ENCODE measurements at regions not wholly inside any gene's neighbourhood (a gene's known extent, or its start where the extent isn't known, plus 50 kb on each side); places are given as distances from the start of the nearest gene placed in this dataset.

DNA sequence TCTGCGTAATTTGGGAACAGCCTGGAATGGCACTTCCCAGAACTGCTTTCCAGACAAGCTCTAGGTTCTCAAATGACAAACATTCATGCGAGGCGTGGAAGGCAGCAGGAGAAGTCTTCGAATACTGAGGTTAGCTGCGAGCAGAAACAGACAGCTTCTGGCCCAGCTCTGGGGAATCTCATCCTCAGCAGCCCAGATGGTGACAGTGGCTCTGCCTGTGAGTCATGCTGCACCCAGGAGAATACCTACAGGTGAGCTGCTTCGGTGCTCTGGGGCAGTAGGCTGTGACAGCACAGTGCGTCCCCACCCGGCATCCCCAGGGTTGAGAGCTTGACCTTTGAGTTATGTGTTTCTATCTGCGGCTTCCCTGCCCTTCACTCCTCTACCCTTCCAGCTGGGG lies 258.6 kb downstream of the KLF13 start:
- TF ChIP-seq, protein P1, sequence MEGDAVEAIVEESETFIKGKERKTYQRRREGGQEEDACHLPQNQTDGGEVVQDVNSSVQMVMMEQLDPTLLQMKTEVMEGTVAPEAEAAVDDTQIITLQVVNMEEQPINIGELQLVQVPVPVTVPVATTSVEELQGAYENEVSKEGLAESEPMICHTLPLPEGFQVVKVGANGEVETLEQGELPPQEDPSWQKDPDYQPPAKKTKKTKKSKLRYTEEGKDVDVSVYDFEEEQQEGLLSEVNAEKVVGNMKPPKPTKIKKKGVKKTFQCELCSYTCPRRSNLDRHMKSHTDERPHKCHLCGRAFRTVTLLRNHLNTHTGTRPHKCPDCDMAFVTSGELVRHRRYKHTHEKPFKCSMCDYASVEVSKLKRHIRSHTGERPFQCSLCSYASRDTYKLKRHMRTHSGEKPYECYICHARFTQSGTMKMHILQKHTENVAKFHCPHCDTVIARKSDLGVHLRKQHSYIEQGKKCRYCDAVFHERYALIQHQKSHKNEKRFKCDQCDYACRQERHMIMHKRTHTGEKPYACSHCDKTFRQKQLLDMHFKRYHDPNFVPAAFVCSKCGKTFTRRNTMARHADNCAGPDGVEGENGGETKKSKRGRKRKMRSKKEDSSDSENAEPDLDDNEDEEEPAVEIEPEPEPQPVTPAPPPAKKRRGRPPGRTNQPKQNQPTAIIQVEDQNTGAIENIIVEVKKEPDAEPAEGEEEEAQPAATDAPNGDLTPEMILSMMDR (IDR thresholded peaks at IDR 0.05; ENCODE audit: low read depth, low read length), result no peak
- no peak overlapping the region for H3K4me3 ChIP-seq (ENCODE audit: low read depth, low read length)

DNA sequence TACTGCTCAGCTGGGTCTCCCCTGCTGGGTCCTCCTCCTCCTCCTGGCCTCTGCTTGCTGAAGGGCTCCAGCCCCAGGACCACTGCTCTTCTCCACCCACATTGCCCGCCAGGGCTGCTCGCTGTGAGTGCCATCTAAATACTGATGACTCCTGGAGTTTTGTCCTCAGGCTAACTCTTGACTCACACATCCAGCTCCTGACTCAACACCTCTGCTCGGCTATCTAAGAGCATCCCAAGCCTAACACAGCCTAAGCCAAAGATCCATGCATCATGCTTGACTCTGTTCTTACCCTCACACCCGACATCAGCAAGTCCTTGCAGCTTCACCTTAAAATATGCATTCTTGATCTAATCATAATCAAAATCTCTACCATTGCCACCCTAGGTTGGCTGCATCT lies 260.2 kb downstream of the KLF13 start:
- TF ChIP-seq, protein P1 (IDR thresholded peaks at IDR 0.05; ENCODE audit: low read depth, low read length), result no peak
- no peak overlapping the region for H3K4me3 ChIP-seq (ENCODE audit: low read depth, low read length)

DNA sequence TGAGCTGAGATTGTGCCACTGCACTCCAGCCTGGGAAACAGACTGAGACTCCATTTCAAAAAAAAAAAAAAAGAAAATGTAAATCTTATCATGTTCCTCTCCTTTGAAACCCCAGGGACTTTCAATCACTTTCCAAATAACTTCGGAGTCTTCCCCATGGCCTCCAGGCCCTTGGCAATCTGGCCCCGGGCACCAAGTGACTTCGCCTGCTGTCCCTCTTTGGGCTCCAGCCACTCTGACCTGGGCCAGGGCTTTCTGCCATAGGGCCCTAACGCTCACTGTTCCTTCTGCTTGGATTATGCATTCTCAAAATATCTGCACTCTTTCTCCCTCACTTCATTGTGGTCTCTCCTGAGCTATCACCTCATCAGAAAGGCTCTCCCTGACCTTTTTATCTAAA lies 260.9 kb downstream of the KLF13 start:
- H3K4me3 ChIP-seq (ENCODE audit: low read depth, low read length), result no peak overlapping the region
- TF ChIP-seq, protein P1 (IDR thresholded peaks at IDR 0.05; ENCODE audit: low read depth, low read length), result no peak

DNA sequence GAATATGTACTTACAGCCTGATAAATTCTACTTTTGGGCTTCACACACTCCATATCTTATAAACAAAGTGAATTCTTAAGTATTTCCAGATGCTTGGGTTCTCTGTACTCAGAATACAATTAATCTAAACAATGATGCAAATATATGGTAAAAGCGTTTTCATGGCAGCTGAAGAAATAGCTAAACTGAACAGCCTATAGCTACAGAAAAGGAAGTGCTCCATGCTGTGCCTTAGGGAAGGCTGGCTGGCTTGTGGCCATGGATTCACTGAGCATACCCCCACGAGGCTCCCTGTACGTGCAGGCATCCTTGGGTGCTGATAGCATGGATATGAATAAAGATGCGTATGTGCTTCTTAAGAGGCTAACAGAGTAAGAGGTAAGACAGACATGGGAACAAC lies 264.0 kb downstream of the KLF13 start:
- H3K4me3 ChIP-seq (ENCODE audit: low read depth, low read length), result no peak overlapping the region
- TF ChIP-seq, protein P1 (IDR thresholded peaks at IDR 0.05; ENCODE audit: low read depth, low read length), result no peak

DNA sequence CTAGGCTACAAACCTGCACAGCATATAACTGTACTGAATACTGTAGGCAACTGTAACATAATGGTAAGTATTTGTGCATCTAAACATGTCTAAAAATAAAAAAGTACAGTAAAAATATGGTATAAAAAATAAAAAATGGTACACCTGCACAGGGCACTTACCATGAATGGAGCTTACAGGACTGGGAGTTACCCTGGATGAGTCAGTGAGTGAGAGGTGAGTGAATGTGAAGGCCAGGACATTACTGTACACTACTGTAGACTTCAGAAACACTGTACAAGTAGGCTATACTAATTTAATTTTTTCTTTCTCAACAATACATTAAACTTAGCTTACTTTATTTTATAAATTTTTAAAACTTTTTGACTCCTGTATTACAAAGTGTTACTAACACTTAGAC lies 265.3 kb downstream of the KLF13 start:
- TF ChIP-seq, protein P1 (IDR thresholded peaks at IDR 0.05; ENCODE audit: low read depth, low read length), result no peak
- H3K4me3 ChIP-seq (ENCODE audit: low read depth, low read length), result no peak overlapping the region

DNA sequence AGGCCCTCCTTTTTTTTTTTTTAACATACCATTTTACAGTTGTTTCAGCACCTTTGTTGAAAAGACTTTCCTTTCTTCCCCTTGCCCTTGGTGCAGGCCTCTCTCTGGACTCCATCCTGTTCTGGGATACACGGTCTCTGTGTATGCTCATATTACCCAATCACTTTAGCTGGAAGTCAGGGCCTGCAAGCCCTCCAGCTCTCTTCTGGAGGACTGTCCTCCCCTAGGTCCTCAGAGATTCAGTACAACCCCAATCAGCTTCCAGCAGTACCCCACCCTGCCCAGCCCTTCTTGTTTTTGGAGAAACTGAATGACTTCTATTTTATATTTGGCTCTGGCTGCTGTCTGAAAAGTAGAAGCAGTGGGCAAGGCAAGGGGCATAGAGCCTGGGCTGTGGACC lies 270.8 kb downstream of the KLF13 start:
- TF ChIP-seq, protein P1 (IDR thresholded peaks at IDR 0.05; ENCODE audit: low read depth, low read length), result no peak
- H3K4me3 ChIP-seq (ENCODE audit: low read depth, low read length), result no peak overlapping the region

DNA sequence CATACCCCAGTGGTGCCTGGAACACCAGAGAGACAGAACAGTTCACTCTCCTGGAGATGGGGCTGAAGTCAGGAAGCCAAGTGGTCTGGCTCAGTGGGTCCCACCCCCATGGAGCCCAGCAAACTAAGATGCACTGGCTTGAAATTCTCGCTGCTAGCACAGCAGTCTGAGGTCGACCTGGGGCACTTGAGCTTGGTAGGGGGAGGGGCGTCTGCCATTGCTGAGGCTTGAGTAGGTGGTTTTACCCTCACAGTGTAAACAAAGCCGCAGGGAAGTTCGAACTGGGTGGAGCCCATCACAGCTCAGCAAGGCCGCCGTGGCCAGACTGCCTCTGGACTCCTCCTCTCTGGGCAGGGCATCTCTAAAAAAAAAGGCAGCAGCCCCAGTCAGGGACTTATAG lies 272.0 kb downstream of the KLF13 start:
- TF ChIP-seq, protein P1 (IDR thresholded peaks at IDR 0.05; ENCODE audit: low read depth, low read length), result no peak
- H3K4me3 ChIP-seq (ENCODE audit: low read depth, low read length), result no peak overlapping the region
